ENCODE measurements at regions not wholly inside any gene's neighbourhood (a gene's known extent, or its start where the extent isn't known, plus 50 kb on each side); places are given as distances from the start of the nearest gene placed in this dataset.

DNA sequence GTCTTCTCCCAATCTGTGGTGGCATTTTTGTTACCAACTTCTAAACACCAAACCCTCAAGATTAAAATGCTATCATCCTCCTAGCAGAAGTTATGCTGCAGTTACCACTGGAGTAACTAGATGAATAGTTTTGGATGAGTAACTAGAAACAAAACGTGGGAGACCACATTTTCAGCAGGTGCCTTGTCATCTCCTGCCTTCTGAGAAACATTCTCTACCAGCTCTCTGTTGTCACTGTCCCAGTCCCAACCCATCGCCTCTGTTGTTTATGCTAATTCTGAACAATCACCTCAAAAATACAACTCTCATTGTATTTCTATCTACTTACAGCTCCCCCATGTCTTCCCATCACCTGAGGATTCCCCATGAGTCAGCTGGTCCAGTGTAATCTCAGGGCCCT lies 652.5 kb upstream of the ADAMTS16 start:
- TF ChIP-seq, protein P1, sequence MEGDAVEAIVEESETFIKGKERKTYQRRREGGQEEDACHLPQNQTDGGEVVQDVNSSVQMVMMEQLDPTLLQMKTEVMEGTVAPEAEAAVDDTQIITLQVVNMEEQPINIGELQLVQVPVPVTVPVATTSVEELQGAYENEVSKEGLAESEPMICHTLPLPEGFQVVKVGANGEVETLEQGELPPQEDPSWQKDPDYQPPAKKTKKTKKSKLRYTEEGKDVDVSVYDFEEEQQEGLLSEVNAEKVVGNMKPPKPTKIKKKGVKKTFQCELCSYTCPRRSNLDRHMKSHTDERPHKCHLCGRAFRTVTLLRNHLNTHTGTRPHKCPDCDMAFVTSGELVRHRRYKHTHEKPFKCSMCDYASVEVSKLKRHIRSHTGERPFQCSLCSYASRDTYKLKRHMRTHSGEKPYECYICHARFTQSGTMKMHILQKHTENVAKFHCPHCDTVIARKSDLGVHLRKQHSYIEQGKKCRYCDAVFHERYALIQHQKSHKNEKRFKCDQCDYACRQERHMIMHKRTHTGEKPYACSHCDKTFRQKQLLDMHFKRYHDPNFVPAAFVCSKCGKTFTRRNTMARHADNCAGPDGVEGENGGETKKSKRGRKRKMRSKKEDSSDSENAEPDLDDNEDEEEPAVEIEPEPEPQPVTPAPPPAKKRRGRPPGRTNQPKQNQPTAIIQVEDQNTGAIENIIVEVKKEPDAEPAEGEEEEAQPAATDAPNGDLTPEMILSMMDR (IDR thresholded peaks at IDR 0.05) = no peak
- no peak for TF ChIP-seq POLR2A (IDR thresholded peaks at IDR 0.05; ENCODE audit: low read depth)
- TF ChIP-seq POLR2AphosphoS5 (IDR thresholded peaks at IDR 0.05) = no peak
- no peak for TF ChIP-seq EP300 (IDR thresholded peaks at IDR 0.05)
